HG02981 (cell line): ENCODE measurements at regions not wholly inside any gene's neighbourhood (a gene's known extent, or its start where the extent isn't known, plus 50 kb on each side); places are given as distances from the start of the nearest gene placed in this dataset.

Experiments
- ATAC-seq: cut with Tn5 transposase; IDR thresholded peaks from one replicate; pipeline ENCODE4 v1.9.1; 2021; ENCODE audit warnings: mild to moderate bottlenecking, moderate library complexity; ENCODE audit not compliant: unreplicated experiment

DNA sequence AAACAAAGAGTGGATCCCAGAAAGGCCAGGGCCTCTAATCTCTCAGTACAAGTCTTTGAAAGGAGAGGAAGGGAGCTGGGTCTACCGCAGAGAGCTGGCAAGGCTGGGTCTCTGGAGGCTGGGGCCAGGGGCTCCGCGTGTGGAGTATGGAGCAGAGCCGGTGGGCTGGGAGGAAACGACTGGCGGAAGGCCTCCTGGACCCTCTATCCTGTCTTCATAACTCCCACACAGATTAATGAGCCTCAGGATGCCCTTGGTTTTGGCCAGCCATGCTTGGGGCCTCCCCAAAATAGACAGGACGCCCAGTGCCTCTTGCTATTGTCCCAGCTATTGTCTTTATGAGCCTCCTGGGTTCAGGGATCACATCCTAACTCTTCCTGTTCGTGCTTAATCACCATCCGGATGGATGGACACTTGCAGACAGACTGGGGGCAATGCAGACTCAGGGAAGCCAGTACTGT is 306.4 kb downstream of the DHX35 start:
- no peak for ATAC-seq

- ATAC-seq = no peak
These were observed 304.8 kb downstream of the DHX35 start for GRCh38 chr20:39266989-39267388.

GRCh38 chr20:39264506-39265172 is 302.5 kb downstream of the DHX35 start:
- ATAC-seq = no peak

GRCh38 chr20:39263076-39263475 is 300.9 kb downstream of the DHX35 start:
- no peak for ATAC-seq

DNA sequence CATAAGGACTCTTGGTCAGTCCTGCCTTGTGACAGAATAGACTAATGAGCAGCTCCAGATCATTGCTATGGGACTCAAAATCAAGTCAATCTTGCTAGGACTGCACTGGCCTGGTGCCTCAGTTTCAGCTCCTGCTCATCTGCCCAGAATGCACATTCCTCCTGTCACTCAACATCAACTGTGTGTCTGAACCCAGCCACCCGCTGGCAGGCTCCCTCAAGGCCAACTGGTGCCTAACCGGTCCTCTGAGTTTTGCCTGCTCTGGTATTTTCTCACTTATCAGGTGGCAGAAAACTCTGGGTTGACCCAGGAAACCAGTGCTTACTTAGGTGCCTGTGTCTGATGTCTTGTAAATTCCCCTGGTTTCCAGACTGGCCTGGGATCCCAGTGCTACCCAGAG is 297.7 kb downstream of the DHX35 start:
- no peak for ATAC-seq

DNA sequence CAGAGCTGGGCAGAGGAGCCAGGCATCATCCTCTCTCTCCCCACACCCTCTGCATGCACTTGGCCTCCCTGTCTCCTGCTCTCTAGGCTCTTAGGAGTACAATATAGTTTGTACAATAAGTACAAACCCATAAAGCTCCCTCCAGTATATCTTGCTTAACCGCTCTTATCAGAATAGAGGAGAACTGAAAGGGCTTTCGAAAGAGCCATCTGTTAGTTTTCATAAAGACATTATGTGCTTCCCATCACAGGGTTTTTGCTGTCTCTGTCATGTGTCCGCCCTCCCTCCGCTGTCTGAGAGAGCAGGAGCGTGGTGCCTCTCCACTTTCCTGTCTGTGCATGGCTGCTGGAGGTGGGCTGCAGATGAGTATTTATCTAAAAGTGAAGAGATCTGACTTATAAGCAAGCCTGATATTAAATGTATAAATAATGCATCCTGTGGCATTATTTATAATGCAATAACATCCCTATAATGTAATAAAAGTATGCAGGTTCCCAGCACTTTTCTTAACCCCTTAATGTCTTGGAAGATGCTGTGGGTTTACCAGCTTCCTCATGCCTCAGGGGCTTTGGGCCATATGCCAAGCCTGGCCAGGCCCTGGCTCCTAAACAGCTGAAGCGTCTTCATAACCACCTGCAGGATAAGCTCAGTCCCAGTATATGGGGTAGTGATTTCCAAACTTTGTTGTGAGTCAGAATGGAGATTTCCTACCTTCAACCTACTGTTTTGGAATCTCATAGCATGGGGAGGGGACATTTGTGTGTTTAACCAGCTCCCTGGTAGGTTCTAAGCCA is 297.1 kb downstream of the DHX35 start:
- ATAC-seq = no peak

GRCh38 chr20:39258253-39258652 is 296.1 kb downstream of the DHX35 start:
- ATAC-seq = no peak

DNA sequence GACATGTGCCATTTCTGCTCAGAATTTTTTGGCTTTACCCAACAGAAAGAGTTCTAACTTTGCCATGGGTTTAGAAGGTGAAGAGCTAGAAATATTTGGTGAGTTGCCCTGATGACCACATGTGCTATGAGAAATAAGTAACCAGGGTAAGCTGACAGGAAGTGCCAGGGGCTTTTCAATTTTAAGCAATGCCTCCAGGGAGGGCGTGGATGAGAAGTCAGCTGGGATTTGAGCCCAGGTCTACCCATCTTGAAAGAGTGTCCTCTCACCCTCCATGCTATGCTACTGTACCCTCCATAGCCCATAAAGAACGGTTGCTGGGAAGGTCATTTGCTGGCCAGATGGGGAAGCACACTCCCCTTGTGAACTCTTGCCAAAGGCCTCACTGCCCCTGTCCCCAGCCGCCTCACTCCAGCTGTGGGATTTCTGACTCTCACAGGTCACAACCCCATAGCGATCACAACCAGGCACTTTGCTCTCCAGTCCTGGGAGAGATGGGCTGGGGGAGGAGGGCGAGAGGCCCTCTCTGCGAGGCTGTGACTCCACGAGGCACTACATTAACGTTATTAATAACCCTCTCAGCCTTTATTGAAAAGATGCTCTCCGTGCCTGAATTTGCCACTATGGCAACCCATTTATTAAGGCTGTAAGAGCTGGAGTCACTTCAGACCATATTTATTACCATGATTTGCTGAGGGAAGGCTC is 291.1 kb downstream of the DHX35 start:
- no peak for ATAC-seq

- ATAC-seq = no peak
These were observed 289.9 kb downstream of the DHX35 start for GRCh38 chr20:39252035-39252434.

GRCh38 chr20:39249798-39250197 is 287.7 kb downstream of the DHX35 start:
- no peak for ATAC-seq

GRCh38 chr20:39248862-39249485 is 286.8 kb downstream of the DHX35 start:
- no peak for ATAC-seq

DNA sequence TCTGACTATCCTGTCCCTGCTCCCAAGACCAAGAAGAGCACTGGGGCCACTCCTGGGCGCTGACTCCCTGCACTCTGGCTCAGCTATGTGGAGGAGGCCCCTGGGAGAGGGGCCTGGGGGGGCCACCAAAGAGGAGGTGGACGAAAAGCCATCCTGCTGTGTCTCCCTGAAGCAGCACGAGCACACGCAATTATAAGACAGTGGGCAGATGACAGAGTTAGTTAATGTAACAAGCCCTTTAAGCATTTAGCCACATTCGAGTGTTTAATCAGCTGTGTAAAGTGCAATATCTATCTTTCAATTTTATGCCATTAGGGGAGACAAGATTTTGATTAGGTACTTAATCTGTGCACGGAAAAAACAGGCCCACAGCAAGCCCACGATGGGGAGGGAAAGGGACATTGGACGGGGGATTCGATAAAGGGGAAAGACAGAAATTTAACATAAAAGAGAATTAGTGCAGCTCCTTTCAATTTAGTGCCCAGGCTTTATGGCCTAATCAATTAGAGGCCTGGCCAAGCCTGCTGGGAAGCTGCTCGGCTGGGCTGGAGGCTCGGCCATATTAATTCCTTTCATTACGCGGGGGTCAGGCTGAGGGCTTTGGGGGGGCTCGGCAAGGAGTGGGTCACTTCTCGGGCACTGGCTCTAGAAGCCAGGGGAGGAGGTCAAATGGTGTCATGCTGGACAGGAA is 286.2 kb downstream of the DHX35 start:
- ATAC-seq = no peak

- ATAC-seq = no peak
These were observed 284.3 kb downstream of the DHX35 start for GRCh38 chr20:39246436-39246835.

- no peak for ATAC-seq
These were observed 283.7 kb downstream of the DHX35 start for GRCh38 chr20:39245685-39246311.

GRCh38 chr20:39243962-39244361 is 281.8 kb downstream of the DHX35 start:
- no peak for ATAC-seq

DNA sequence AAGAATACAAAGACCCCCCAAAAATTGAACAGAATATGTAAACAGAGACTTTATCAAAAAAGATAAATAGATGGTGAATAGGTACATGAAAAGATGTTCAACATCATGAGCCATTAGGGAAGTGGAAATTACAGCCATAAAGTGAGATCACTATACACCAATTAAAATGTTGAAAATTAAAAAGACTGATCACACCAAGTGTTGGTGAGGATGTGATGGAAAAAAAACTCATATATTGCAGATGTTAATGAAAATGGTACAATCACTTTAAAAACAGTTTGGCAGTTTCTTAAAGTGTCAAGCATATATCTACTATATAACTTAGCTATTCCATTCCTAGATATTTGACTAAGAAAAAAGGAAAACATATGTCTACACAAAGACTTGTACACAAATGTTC is 280.5 kb downstream of the DHX35 start:
- ATAC-seq = no peak

- no peak for ATAC-seq
These were observed 272.5 kb downstream of the DHX35 start for GRCh38 chr20:39234520-39235095.

DNA sequence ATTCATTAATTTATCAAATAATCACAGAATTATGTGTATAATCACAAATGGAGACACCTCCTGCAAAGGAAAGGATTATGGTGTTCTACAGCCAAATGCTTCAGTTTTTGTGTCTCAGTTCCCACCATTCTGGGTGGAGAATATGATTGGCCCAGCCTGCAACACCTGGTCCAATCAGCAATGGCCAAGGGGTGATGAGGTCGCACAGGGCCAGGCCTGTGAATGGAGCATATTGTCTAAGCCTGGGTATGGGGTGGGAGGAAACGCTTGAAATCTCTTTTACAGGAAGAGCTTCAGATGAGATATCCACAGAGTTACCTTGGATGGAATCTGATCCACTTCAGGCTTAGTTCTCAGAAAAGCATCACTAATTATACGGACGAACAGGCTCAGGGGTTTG is 271.6 kb downstream of the DHX35 start:
- no peak for ATAC-seq

- no peak for ATAC-seq
These were observed 265.3 kb downstream of the DHX35 start for GRCh38 chr20:39227416-39227815.

- no peak for ATAC-seq
These were observed 263.8 kb downstream of the DHX35 start for GRCh38 chr20:39225978-39226377.
